ENCODE measurements at regions not wholly inside any gene's neighbourhood (a gene's known extent, or its start where the extent isn't known, plus 50 kb on each side); places are given as distances from the start of the nearest gene placed in this dataset.

- TF ChIP-seq EZH2phosphoT487 (IDR thresholded peaks at IDR 0.05; ENCODE audit: insufficient read depth, low read depth) (no peak), EZH2 (IDR thresholded peaks at IDR 0.05; ENCODE audit: insufficient read depth, poor library complexity, severe bottlenecking) (no peak)
These were observed 356.5 kb downstream of the MID1IP1 start for GRCh38 chrX:39157796-39158195.
